Activated CD4-positive, alpha-beta T cell treated with anti-CD3 and anti-CD28 coated beads, Interleukin-2, amount 50 U/mL, for 48 hours (primary cell): ENCODE measurements at regions not wholly inside any gene's neighbourhood (a gene's known extent, or its start where the extent isn't known, plus 50 kb on each side); places are given as distances from the start of the nearest gene placed in this dataset.
"Not testable (repeated sequence)": the region's sequence is repeated elsewhere in the genome, so short reads cannot be mapped to it uniquely, and the experiment has no call there.

Experiments
- DNase-seq, 2 experiments: peaks; one replicate each; pipeline ENCODE4 v3.0.0-alpha.2; 2020

DNA sequence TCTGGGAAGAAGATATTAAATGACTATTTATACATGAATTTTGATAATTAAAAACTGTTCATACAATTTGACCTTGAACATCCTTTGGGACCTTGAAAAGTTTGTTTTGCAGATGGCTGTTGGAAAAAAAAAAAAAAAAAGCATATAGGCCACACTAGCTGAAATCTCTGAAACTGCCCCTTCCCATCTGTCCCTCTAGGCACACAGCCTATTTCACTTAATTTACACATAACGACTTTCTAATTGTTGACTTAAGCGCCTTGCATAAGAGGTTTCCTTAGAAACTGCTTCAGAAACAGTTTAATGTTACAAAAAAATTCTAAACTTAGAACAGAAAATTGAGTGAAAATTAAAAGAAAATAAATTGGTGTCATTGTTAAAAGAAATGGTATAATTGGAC lies 131.0 kb downstream of the COX18 start:
- DNase-seq, result no peak

DNA sequence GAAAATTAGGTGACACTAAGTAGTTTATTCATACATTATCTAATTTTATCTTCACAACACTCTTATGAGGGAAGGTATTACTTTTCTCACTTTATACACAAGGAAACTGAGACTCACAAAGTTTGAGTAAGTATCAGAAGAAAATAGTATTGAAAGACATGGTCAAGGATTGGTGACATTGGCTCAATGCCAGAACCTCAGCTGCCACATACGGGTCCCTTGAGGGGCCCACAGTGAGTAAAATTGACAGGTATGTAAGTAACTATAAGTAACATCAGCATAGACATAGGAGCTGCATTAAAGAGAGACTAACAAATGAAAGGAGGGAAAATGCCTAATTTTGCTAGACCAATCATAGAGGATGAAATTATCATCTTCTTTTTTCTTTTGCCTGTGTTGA lies 134.1 kb downstream of the COX18 start:
- DNase-seq, result no peak

DNA sequence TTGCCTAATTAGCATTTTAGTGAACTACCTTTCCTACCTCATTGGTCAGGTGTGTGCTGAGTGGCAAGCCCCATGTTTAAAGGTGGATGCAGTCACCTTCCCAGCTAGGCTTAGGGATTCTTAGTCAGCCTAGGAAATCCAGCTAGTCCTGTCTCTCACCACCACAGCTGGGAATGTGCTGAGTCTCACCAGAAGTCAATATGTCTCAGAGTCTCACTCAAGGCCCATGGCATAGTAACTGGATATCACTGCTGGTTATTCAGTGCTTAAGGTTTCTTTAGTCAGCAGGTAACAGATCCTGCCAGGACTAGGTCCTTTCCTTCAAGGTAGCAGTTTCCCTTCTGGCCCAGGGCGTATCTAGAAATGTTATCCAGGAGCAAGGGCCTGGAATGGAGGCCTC lies 136.5 kb downstream of the COX18 start:
- no peak for DNase-seq

DNA sequence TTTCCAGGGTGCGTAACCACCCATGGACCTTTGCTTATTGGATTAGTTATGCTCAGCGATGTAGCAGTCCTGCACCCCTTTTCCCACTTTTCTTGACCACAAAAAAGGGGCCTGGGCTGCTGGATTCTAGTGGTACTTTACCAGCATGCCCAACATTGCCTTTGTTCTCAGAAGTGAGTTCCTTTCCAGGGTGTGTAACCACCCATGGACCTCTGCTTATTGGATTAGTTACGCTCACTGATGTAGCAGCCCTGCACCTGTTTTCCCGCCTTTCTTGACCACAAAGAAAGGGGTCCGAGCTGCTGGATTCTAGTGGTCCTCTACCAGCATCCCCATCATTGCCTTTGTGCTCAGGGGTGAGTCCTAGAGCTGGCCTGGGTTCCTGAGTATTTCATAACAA lies 138.2 kb downstream of the COX18 start:
- no peak for DNase-seq

DNA sequence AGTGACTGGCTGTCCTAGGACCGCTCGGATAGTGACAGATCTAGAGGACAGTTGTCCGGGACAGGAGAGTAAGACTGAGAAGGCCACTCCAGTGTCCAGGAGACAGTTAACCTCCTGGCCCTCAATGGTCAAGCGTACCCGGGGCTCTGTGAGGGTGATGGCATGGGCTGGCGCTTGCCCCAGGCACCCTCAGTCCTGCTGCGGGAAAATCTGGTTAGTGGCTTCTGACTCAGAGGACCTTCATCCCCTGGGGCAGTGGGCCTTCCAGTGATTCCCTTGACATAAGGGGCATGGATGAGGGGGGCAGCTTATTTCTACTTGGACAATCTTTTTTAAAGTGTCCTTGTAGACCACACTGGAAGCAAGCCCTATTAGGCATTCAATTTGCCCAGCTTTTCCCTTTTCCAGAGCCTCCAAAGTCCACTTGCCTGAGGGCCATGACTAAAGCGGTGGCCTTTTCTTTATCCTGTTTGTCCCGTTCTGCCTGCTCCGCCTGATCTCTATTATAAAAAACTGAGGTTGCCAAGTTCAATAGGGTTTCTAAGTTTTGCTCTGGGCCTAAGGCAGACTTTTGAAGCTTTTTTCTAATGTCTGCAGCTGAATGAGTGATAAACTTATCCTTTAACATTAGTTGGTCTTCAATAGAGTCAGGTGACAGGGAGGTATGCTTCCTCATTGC lies 139.8 kb downstream of the COX18 start:
- DNase-seq, result not testable (repeated sequence)

DNA sequence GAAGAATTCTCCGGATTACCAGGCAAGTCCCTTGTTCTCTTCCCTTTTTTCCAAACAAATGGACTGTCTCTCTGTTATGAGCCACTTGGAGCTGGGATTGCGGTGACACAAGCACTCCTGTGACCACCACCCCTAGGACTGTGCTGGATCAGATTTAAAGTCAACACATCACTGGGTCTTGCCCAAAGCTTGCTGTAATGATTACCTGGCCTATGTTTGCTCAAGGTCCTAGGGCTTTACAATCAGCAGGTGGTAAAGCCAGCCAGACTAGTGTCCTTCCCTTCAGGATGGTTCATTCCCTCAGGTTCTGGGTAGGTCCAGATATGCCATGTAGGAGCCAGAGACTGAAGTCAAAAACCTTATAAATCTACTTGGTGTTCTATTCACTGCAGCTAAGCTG lies 144.7 kb downstream of the COX18 start:
- no peak for DNase-seq

DNA sequence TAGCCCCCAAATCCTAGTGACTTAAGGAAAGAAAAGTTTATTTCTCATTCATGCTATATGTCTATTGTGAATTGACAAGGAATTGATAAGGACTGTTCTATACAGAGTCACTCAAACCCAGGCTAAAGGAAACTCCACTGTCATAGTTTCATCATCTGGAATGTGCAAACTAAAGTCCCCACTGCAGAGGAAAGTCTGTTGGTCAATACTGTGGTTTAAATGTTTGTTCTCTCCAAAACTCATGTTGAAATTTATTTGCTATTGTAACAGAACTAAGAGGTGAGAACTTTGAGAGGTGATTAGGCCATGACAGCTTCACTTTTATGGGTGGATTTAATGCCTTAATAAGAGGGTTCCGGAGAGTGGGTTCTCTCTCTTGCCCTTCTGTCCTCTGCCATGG lies 149.6 kb downstream of the COX18 start:
- no peak for DNase-seq

DNA sequence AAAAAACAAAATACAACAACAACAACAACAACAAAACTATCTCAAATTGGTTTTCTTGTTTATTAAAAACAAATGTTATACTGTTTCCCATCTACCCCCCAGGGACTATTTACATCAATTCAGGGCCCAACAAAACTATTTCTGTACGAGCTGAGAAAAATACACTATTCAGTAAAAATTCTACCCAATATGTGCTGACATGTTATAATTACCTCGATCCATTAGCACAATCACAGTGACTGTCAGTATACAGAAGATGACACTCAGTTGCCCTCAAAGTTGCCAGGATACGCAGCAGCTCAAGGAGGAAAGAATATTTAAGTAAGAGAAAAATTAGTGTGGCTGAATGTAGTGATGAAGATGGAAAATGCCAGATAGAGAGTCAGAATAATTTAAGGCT lies 150.1 kb downstream of the COX18 start:
- DNase-seq, result no peak

DNA sequence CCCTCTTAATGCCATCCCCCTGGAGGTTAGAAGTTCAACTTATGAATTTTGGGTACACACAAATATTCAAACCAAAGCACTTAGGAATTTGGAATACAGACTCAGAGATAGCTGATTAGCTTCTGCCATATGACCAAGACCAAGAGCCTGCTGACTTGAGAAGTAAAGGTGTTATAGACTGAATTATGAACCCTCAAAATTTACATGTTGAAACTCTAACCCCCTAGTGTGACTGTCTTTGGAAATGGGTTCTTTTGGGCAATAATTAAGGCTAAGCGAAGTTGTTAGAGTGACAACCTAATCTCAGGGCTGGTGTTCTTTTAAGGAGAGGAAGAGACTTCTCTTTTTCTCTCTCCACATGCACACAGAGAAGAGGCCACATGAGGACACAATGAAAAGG lies 151.2 kb downstream of the COX18 start:
- DNase-seq, result no peak

DNA sequence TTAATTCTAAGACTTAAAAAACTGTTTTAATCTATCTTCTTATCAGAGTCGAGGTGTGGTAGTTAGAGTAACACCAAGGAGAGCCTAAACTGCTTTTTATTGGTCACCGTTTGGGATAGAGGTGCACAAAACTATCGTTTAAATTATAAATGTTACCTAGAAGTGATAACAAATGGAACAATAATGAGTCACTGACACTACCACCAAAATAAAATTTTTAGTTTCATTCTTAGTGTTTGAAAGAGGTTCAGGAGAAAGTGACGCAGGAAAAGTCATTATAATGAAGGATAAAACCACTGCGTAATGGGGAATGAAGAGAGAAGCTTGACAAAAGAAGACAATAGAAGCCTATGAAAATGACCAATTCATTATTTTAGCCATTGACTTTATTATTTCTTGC lies 158.2 kb downstream of the COX18 start:
- DNase-seq, result no peak

DNA sequence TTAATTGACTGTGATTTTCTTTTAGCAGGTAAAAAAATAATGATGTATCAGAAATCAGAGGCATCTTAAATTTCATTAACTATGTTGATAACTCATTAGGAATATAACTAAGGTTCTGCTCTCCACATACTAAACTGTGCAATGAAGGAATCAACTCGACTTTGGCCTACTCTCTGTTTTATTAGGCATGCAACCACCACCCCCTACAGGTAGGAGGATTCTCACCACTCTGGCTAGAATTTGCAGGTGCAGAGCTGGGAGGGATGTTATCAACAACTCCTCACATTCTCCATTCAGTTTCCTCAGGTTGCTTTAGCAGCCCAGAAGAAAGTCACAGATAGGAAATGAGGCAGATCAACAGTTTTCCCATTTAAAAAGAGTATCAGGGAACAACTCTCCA lies 160.1 kb downstream of the COX18 start:
- DNase-seq, result no peak

DNA sequence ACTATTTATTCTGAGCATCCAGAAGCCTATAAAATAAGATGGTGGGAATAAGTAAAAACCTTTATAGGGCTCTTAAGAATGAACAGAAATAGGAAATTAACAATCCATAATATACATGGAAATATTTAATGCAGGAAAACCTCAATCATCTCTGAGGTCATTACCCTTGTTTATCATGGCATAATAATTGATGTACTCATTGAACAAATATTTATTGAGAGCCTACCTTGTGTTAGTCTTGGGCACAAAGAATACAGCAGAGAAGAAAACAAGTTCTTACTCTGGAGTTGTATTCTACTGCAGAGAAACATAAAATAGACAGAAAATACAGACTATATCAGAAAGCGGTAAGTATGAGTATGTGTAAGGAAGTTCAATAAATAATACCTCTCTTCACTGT lies 167.2 kb downstream of the COX18 start:
- no peak for DNase-seq

DNA sequence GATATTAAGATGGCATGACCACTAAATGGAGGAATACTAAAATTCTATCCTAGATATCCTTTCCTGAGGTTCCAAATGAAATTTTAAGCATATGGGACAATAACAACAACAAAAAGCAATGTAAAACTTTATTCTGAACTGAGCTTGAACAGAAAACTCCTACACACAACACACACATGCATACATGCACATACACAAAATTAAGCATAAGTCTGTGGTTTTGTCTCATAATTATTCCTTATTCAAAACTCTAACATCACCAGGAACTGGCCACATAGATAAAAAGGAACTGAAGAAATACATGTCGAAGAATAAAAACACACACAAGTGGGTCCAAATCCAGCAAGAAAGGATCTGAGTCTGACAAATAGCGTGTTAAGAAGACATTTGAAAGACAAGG lies 168.0 kb downstream of the COX18 start:
- no peak for DNase-seq

DNA sequence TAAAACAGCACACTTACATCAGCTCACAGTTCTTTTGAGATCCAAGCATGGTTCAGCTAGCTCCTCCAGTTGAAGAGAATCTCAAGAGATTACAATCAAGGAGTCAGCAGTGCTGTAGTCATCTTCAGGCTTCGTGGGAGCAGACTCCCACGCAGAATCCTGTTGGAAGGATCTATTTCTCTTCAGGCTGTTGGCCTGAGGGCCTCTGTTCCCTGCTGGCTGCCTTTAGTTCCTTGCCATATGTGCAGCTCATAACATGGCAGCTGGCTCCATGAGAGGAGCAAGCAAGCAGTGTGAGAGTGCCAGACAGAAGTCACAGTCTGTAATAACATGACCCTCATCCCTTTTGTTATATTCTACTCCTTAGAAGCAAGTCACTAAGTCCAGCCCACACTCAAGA lies 168.6 kb downstream of the COX18 start:
- no peak for DNase-seq

DNA sequence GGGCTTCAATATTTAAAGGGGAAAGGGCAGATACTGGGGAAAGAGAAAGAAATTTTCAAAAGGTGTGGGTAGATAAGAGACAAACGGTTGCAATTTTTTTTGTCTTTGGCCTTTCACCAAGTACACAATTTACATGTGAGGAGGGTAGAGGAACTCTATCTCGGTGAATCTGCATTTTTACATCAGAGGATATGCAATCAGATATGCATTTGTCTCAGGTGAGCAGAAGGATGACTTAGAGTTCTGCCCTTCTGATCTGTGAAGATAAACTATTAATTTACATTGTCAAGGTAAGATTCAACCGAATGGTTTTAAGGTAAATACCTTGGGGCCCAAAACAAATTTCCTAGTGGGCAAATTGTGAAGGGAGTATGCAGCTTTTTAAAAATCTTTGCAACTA lies 169.9 kb downstream of the COX18 start:
- no peak for DNase-seq

DNA sequence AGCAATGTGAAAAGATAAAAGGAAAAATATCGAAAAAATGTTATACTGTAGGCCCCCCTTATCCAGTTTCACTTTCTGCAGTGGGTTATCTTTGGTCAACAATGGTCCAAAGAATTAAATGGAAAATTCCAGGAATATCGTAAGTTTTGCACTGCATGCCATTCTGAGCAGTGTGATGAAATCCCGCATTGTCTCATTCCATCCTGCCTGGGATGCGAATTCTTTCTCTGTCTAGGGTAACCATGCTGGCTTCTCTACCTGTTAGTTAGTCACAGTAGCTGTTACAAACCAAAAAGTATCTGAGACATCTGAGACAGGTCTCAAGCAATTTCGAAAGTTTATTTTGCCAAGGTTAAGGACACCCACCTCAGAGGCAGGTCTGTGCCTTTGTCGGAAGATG lies 170.3 kb downstream of the COX18 start:
- DNase-seq, result no peak

DNA sequence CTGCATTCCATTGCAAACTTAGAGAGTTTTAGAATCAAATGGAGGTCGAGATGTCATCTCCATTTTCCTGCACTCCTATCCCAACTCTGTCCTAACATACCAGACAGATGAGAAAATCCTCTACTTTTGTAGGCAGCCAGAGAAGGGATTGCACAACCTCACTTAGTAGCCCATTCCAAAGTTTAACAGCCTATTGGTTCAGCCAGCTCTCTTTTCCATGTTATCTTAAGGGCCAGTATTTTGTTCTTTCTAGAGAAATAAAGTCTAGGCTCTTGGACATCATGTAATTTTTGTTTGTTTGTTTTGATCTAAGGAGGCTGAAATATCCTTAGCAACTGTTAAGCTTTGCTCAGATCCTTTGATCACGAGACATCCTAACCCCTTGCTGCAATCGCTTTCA lies 173.0 kb downstream of the COX18 start:
- no peak for DNase-seq

DNA sequence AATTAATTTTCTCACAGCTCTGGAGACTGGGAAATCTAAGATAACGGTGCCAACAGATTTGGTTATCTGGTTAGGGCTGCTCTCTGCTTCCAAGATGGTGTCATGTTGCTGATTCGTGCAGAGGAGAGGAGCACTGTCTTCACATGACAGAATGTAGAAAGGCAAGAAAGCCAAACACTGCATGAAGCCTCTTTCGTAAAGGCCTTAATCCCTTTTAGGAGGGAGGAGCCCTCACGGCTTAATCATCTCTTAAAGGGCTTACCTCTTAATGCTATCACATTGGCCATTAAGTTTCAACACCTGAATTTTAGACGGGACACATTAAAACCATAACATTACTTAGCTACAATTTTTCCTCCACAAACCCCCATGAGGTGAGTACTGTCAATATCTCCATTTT lies 174.1 kb downstream of the COX18 start:
- DNase-seq, result no peak

DNA sequence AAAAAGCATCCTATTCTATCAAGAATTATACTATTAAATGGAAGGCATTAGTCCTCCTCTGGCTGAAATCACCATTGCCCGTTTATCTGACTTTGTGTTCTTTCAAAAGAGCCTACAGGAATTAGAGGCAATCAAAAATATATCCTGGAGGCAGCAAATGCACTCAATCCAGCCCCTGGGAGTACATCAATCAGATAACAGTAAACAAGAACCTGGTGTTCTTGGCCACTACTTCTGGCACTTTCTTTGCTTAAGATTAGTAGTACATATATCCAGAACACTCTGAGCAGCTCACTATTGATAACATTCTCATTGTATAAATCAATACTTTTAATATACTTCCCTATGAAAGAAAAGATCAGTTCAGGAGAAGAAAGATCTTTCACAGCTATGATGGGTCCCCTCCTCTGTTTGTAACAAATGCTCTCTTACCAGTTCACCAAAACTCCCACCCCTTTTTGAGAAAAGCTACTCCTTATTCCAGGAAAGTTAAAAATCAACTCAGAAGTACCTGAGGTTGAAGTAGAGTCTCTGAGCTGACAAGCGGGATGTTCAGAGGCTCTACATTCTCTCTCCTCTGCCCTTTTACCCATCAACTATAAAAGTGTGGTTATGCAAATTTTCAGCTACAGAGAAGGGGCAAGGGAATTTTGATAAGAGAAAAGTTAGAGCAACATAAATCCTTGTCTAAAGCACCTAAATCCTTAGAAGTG lies 176.0 kb downstream of the COX18 start:
- no peak for DNase-seq

DNA sequence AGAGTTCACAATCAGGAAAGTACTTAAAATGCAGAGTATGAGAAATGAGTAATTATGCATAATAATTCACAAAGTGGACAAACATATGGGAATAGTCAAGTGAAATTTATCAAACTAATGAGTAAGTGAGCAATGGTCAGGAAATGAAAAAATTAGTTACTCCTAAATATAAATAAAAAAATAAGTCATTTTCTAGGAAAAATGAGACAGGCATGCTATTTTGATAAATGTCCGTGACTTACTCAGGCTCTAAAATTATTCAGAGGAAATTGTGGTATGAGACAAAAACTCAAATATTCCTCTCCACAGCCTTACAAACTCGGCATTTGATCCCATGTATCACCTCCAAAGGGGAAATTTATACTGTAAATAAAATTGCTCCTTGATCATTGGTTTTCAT lies 181.2 kb downstream of the COX18 start:
- DNase-seq, result no peak

DNA sequence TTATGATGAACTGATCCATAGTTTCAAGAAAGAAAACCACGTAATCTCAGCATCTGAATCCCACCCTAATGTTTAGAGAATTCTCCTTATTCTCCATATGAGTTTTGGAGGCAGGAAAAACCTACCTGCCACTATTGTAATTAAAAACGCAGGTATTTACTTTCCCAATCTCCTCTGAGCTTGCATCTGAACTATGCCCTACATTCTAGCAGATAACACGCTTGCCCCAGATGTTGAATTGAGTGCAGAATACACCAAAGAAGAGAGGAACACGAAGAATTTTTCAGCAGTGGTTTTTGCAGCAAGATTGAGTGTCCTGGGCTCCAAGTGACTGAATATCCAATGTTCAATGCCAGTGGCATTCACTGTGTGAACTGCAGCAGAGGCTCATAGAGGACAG lies 182.4 kb downstream of the COX18 start:
- no peak for DNase-seq

DNA sequence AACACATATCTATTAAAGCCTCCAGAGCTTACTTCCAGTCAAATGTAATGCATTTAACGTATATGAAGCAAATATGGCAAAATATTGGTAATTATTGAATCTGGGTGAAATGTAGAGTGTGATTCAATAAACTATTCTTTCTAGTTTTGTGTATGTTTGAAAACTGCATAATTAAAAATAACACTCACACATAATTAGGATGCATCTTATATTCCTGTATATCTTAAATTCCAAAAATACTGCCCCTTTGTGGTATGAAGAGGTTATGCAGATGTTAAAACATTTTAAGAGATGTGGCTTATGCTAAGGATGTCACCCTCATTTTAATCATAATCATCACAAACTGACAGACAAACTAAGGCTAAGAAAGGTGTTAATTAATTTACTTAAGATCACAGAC lies 182.9 kb downstream of the COX18 start:
- no peak for DNase-seq

DNA sequence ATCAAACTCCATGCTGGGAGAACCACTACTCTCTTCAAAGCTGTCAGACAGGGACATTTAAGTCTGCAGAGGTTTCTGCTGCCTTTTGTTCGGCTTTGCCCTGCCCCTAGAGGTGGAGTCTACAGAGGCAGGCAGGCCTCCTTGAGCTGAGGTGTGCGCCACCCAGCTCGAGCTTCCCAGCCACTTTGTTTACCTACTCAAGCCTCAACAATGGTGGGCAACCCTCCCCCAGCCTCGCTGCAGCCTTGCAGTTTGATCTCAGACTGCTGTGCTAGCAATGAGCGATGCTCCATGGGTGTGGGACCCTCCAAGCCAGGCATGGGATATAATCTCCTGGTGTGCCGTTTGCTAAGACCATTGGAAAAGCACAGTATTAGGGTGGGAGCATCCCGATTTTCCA lies 185.3 kb downstream of the COX18 start:
- DNase-seq, result not testable (repeated sequence)

DNA sequence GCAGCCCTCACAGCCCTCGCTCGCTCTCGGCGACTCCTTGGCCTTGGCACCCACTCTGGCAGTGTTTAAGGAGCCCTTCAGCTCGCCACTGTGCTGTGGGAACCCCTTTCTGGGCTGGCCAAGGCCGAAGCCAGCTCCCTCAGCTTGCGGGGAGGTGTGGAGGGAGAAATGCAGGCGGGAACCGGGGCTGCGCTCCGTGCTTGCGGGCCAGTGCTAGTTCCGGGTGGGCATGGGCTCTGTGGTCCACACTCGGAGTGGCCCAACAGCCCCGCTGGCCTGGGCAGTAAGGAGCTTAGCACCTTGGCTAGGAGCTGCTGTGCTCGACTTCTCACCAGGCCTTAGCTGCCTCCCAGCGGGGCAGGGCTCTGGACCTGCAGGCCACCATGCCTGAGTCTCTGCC lies 192.6 kb downstream of the COX18 start:
- DNase-seq, result no peak

DNA sequence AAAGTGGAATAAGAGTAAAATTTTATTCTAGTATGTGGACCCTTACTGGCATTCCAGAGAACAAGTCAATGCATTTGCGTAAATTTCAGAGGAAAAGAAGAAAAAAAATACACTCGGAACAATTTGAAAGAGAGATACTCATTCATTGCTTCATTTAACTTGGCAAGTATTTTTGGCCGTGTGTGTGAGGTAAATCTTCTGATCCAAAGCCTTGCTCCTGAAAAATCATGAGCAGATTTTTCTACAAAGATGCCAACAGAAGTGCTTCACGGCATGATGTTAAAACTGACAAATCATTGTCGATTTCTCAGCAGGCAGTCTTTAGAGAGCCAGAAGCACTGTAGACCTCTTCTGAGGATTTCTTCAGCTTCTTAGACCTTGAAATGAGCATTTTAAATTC lies 194.0 kb downstream of the COX18 start:
- DNase-seq, result no peak
